Epithelial cell of prostate (primary cell): ENCODE measurements at regions not wholly inside any gene's neighbourhood (a gene's known extent, or its start where the extent isn't known, plus 50 kb on each side); places are given as distances from the start of the nearest gene placed in this dataset.
A peak's percentile ranks its signal among the peaks of the same experiment; 100 is the strongest.
"Not testable (repeated sequence)": the region's sequence is repeated elsewhere in the genome, so short reads cannot be mapped to it uniquely, and the experiment has no call there.

ENCODE experiments used
- DNase-seq: peaks from one replicate; pipeline ENCODE4 v3.0.0-alpha.2; 2011; ENCODE audit warnings: low read depth, low spot score
- H3K27ac ChIP-seq: fragments of 450-650 bp; 2 replicates; pipeline ENCODE4 v1.5.1; 2017; ENCODE audit warnings: mild to moderate bottlenecking

- DNase-seq = no peak
- no peak overlapping the region for H3K27ac ChIP-seq
Measured at GRCh38 chr3:150357923-150358607, 50.0 kb upstream of the TSC22D2 start.

GRCh38 chr3:150357140-150357539 lies 51.0 kb upstream of the TSC22D2 start:
- no peak overlapping the region for H3K27ac ChIP-seq
- no peak for DNase-seq

GRCh38 chr3:150355574-150355973 lies 52.5 kb upstream of the TSC22D2 start:
- DNase-seq = no peak
- H3K27ac ChIP-seq = no peak overlapping the region

GRCh38 chr3:150352931-150353330 lies 55.2 kb upstream of the TSC22D2 start:
- DNase-seq = no peak
- H3K27ac ChIP-seq = peak overlapping the region; percentile 98

- DNase-seq = peak; percentile 90
- H3K27ac ChIP-seq = peak overlapping the region; percentile 98
Measured at GRCh38 chr3:150351398-150351797, 56.7 kb upstream of the TSC22D2 start.

- peak overlapping the region; percentile 98 for H3K27ac ChIP-seq
- no peak for DNase-seq
Measured at GRCh38 chr3:150349314-150350097, 58.6 kb upstream of the TSC22D2 start.

GRCh38 chr3:150348500-150348899 lies 59.6 kb upstream of the TSC22D2 start:
- peak overlapping the region; percentile 98 for H3K27ac ChIP-seq
- DNase-seq = peak; percentile 94

GRCh38 chr3:150346981-150347863 lies 60.9 kb upstream of the TSC22D2 start:
- peak overlapping the region; percentile 98 for H3K27ac ChIP-seq
- no peak for DNase-seq

- H3K27ac ChIP-seq = peak overlapping the region; percentile 98
- no peak for DNase-seq
Measured at GRCh38 chr3:150346266-150346665, 61.8 kb upstream of the TSC22D2 start.

- peak overlapping the region; percentile 98 for H3K27ac ChIP-seq
- peak; percentile 98 for DNase-seq
Measured at GRCh38 chr3:150345021-150345538, 63.0 kb upstream of the TSC22D2 start.

- peak overlapping the region; percentile 98 for H3K27ac ChIP-seq
- DNase-seq = no peak
Measured at GRCh38 chr3:150344079-150344759, 63.9 kb upstream of the TSC22D2 start.

GRCh38 chr3:150342896-150343467 lies 65.1 kb upstream of the TSC22D2 start:
- H3K27ac ChIP-seq = peak overlapping the region; percentile 98
- no peak for DNase-seq

- H3K27ac ChIP-seq = peak overlapping the region; percentile 98
- no peak for DNase-seq
Measured at GRCh38 chr3:150341891-150342290, 66.2 kb upstream of the TSC22D2 start.

GRCh38 chr3:150336363-150336762 lies 71.7 kb upstream of the TSC22D2 start:
- DNase-seq, H3K27ac ChIP-seq: not testable (repeated sequence)

- no peak for DNase-seq
- peak overlapping the region; percentile 4 for H3K27ac ChIP-seq
Measured at GRCh38 chr3:150335631-150336030, 72.5 kb upstream of the TSC22D2 start.

- H3K27ac ChIP-seq = peak overlapping the region; percentile 4
Measured at GRCh38 chr3:150334974-150335373, 73.1 kb upstream of the TSC22D2 start.

GRCh38 chr3:150333477-150333876 lies 74.6 kb upstream of the TSC22D2 start:
- DNase-seq = no peak
- H3K27ac ChIP-seq = no peak overlapping the region

More at GRCh38 chr3:150334974-150335373, 73.1 kb upstream of the TSC22D2 start:
- no peak for DNase-seq

- DNase-seq = no peak
- no peak overlapping the region for H3K27ac ChIP-seq
Measured at GRCh38 chr3:150331978-150332568, 76.0 kb upstream of the TSC22D2 start.

GRCh38 chr3:150330872-150331271 lies 77.2 kb upstream of the TSC22D2 start:
- no peak for DNase-seq
- H3K27ac ChIP-seq = no peak overlapping the region
